Neural crest cell (in vitro differentiated cells): ENCODE measurements at regions not wholly inside any gene's neighbourhood (a gene's known extent, or its start where the extent isn't known, plus 50 kb on each side); places are given as distances from the start of the nearest gene placed in this dataset.

Experiments
- DNase-seq: peaks from one replicate; pipeline ENCODE4 v3.0.0; 2021; ENCODE audit warnings: low read depth, mixed read lengths, low spot score
- H3K27ac Mint-ChIP-seq: one replicate; pipeline ENCODE4 v1.8.0; 2021; ENCODE audit warnings: mild to moderate bottlenecking, mixed read lengths; ENCODE audit not compliant: unreplicated experiment
- H3K27me3 Mint-ChIP-seq: 2 replicates; pipeline ENCODE4 v1.8.0; 2021; ENCODE audit warnings: low read depth, mild to moderate bottlenecking, mixed read lengths
- H3K36me3 Mint-ChIP-seq: 2 replicates; pipeline ENCODE4 v1.8.0; 2021; ENCODE audit warnings: low read depth, mild to moderate bottlenecking, mixed read lengths
- H3K4me1 Mint-ChIP-seq: 2 replicates; pipeline ENCODE4 v1.8.0; 2021; ENCODE audit warnings: mixed read lengths
- H3K4me3 Mint-ChIP-seq: one replicate; pipeline ENCODE4 v1.8.0; 2021; ENCODE audit warnings: mild to moderate bottlenecking, mixed read lengths
- H3K9me3 Mint-ChIP-seq: 2 replicates; pipeline ENCODE4 v1.8.0; 2021; ENCODE audit warnings: mixed read lengths
- TF ChIP-seq, protein P1 (sequence below): fragments of 200-600 bp; sonication (generic); conservative IDR thresholded peaks from 2 replicates; pipeline ENCODE4 v1.5.0; 2021; ENCODE audit warnings: antibody characterized with exemption, mild to moderate bottlenecking

GRCh38 chr1:101356013-101356412 lies 119.2 kb downstream of the S1PR1 start:
- Mint-ChIP-seq H3K27ac (no peak overlapping the region), H3K27me3 (no peaks in the 10 kb centered on the region), H3K4me3 (no peak overlapping the region), H3K4me1 (peaks cover 8% of the 10 kb centered on the region), H3K9me3 (no peaks in the 10 kb centered on the region), H3K36me3 (no peaks in the 10 kb centered on the region)
- no peak for DNase-seq
- TF ChIP-seq, protein P1, sequence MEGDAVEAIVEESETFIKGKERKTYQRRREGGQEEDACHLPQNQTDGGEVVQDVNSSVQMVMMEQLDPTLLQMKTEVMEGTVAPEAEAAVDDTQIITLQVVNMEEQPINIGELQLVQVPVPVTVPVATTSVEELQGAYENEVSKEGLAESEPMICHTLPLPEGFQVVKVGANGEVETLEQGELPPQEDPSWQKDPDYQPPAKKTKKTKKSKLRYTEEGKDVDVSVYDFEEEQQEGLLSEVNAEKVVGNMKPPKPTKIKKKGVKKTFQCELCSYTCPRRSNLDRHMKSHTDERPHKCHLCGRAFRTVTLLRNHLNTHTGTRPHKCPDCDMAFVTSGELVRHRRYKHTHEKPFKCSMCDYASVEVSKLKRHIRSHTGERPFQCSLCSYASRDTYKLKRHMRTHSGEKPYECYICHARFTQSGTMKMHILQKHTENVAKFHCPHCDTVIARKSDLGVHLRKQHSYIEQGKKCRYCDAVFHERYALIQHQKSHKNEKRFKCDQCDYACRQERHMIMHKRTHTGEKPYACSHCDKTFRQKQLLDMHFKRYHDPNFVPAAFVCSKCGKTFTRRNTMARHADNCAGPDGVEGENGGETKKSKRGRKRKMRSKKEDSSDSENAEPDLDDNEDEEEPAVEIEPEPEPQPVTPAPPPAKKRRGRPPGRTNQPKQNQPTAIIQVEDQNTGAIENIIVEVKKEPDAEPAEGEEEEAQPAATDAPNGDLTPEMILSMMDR = no peak

DNA sequence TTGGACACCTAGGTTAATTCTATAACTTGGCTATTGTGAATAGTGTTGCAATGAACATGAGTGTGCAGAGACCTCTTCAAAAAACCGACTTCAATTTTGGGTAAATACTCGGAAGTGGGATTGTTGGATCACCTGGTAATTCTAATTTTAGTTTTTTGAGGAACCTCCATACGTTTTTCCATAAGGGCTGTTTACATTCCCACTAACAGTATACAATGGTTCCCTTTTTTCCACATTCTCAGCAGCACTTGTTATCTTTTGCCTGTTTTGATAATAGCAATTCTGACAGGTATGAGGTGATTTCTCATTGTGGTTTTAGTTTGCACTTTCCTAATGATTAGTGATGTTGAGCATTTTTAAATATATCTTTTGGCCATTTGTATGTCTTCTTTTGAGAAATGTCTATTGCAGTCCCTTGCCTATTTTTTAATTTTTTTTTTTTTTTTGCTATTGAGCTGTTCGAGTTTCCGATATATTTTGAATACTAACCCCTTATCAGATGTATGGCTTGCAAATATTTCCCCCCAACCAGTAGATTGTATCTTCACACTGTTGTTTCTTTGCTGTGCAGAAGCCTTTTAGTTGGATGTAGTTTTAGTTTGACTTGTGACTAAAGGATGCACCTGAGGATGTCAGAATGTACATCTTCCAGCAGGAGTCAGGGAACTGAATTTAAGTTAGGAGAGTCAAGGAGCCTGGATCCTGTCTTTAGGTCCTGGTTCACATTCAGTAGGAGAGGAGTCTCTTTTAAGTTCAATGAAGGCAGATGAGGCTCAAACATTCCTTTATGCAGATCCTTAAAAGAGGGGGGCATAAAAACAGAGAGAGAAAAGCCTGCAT lies 120.0 kb downstream of the S1PR1 start:
- Mint-ChIP-seq H3K27me3 (no peaks in the 10 kb centered on the region), H3K4me1 (peaks cover 8% of the 10 kb centered on the region), H3K4me3 (no peak overlapping the region), H3K36me3 (peaks cover 3% of the 10 kb centered on the region), H3K27ac (no peak overlapping the region), H3K9me3 (peaks cover 4% of the 10 kb centered on the region)
- DNase-seq = no peak
- TF ChIP-seq, protein P1 = no peak

- Mint-ChIP-seq H3K27ac (no peak overlapping the region), H3K36me3 (peaks cover 3% of the 10 kb centered on the region), H3K4me3 (no peak overlapping the region), H3K9me3 (peaks cover 4% of the 10 kb centered on the region), H3K4me1 (peaks cover 8% of the 10 kb centered on the region), H3K27me3 (no peaks in the 10 kb centered on the region)
- DNase-seq = peak; percentile 81
- TF ChIP-seq, protein P1 = peak; percentile 91
These were observed 120.7 kb downstream of the S1PR1 start for GRCh38 chr1:101357444-101357986.

DNA sequence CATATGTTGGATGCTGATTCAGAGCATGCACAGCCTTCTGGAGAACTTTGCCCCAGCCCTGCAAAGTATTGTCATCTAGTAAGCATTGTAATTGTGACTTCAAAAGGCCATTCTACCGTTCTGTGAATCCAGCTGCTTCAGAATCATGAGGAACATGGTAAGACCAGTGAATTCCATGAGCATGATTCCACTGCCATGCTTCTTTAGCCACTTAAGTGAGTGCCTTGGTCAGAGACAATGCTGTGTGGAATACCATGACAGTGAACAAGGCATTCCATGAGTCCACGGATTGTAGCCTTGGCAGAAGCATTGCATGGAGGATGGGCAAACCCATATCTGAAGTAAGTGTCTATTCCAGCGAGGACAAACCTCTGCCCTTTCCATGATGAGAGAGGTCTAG lies 123.7 kb downstream of the S1PR1 start:
- H3K27me3 Mint-ChIP-seq = no peaks in the 10 kb centered on the region
- no peak for DNase-seq
- H3K27ac Mint-ChIP-seq = no peak overlapping the region
- TF ChIP-seq, protein P1 = no peak
- H3K4me1 Mint-ChIP-seq = peaks cover 8% of the 10 kb centered on the region
- no peak overlapping the region for H3K4me3 Mint-ChIP-seq
- H3K36me3 Mint-ChIP-seq = peaks cover 3% of the 10 kb centered on the region
- peaks cover 4% of the 10 kb centered on the region for H3K9me3 Mint-ChIP-seq

GRCh38 chr1:101363891-101364318 lies 127.1 kb downstream of the S1PR1 start:
- H3K27me3 Mint-ChIP-seq = no peaks in the 10 kb centered on the region
- TF ChIP-seq, protein P1 = no peak
- peaks cover 19% of the 10 kb centered on the region for H3K4me1 Mint-ChIP-seq
- H3K36me3 Mint-ChIP-seq = peaks cover 3% of the 10 kb centered on the region
- DNase-seq = no peak
- no peak overlapping the region for H3K4me3 Mint-ChIP-seq
- H3K27ac Mint-ChIP-seq = no peak overlapping the region
- peaks cover 4% of the 10 kb centered on the region for H3K9me3 Mint-ChIP-seq
